HEK293 (cell line): ENCODE measurements at regions not wholly inside any gene's neighbourhood (a gene's known extent, or its start where the extent isn't known, plus 50 kb on each side); places are given as distances from the start of the nearest gene placed in this dataset.

Experiments used
- BCL11A ChIP-seq: fragments of 450-650 bp; formaldehyde crosslinking; IDR thresholded peaks from 2 replicates; pipeline ENCODE4 v1.5.1; 2016; ENCODE audit warnings: low read depth, missing biosample characterization, missing genetic modification characterization
- GFI1B ChIP-seq: fragments of 450-650 bp; formaldehyde crosslinking; IDR thresholded peaks from 2 replicates; pipeline ENCODE4 v1.5.1; 2016; ENCODE audit warnings: missing biosample characterization, missing genetic modification characterization
- GLI2 ChIP-seq: fragments of 450-650 bp; formaldehyde crosslinking; IDR thresholded peaks from 2 replicates; pipeline ENCODE4; 2017; ENCODE audit warnings: missing biosample characterization, missing genetic modification characterization, low read depth, borderline replicate concordance
- HOXA7 ChIP-seq: sonication (generic); formaldehyde crosslinking; IDR thresholded peaks from 2 replicates; pipeline ENCODE4 v1.8.1; 2022; ENCODE audit warnings: missing genetic modification reagents, borderline replicate concordance
- KLF16 ChIP-seq: fragments of 450-650 bp; formaldehyde crosslinking; IDR thresholded peaks from 2 replicates; pipeline ENCODE4 v1.5.1; 2017; ENCODE audit warnings: missing biosample characterization, missing genetic modification characterization
- OSR2 ChIP-seq: fragments of 450-650 bp; formaldehyde crosslinking; IDR thresholded peaks from 2 replicates; pipeline ENCODE4 v1.5.1; 2016; ENCODE audit warnings: missing biosample characterization, missing genetic modification characterization
- SALL2 ChIP-seq: fragments of 450-650 bp; formaldehyde crosslinking; IDR thresholded peaks from 2 replicates; pipeline ENCODE4 v1.5.0; 2017; ENCODE audit warnings: missing biosample characterization, mild to moderate bottlenecking, missing genetic modification characterization, borderline replicate concordance
- ZBTB48 ChIP-seq: fragments of 450-650 bp; formaldehyde crosslinking; IDR thresholded peaks from 2 replicates; pipeline ENCODE4 v1.5.1; 2016; ENCODE audit warnings: missing biosample characterization, missing genetic modification characterization
- ZNF132 ChIP-seq: fragments of 450-650 bp; formaldehyde crosslinking; IDR thresholded peaks from 2 replicates; pipeline ENCODE4 v1.5.1; 2017; ENCODE audit warnings: missing biosample characterization, missing genetic modification characterization, borderline replicate concordance
- ZNF133 ChIP-seq: fragments of 450-650 bp; formaldehyde crosslinking; IDR thresholded peaks from 2 replicates; pipeline ENCODE4 v1.5.1; 2016; ENCODE audit warnings: missing biosample characterization, missing genetic modification characterization
- ZNF138 ChIP-seq: fragments of 450-650 bp; formaldehyde crosslinking; IDR thresholded peaks from 2 replicates; pipeline ENCODE4 v1.5.1; 2016; ENCODE audit warnings: missing biosample characterization, missing genetic modification characterization, borderline replicate concordance
- ZNF146 ChIP-seq: fragments of 450-650 bp; formaldehyde crosslinking; IDR thresholded peaks from 2 replicates; pipeline ENCODE4 v1.5.1; 2016; ENCODE audit warnings: missing biosample characterization, missing genetic modification characterization
- ZNF155 ChIP-seq: fragments of 450-650 bp; formaldehyde crosslinking; IDR thresholded peaks from 2 replicates; pipeline ENCODE4 v1.5.1; 2016; ENCODE audit warnings: missing biosample characterization, missing genetic modification characterization
- ZNF16 ChIP-seq: fragments of 450-650 bp; formaldehyde crosslinking; IDR thresholded peaks from 2 replicates; pipeline ENCODE4 v1.5.1; 2016; ENCODE audit warnings: low read depth, missing biosample characterization, missing genetic modification characterization
- ZNF174 ChIP-seq: fragments of 450-650 bp; formaldehyde crosslinking; IDR thresholded peaks from 2 replicates; pipeline ENCODE4 v1.5.0; 2017; ENCODE audit warnings: missing biosample characterization, mild to moderate bottlenecking, missing genetic modification characterization
- ZNF184 ChIP-seq: fragments of 450-650 bp; IDR thresholded peaks from 2 replicates; pipeline ENCODE4 v1.5.1; 2018; ENCODE audit warnings: missing biosample characterization, mild to moderate bottlenecking, missing genetic modification characterization
- ZNF202 ChIP-seq: fragments of 450-650 bp; formaldehyde crosslinking; IDR thresholded peaks from 2 replicates; pipeline ENCODE4 v1.5.1; 2016; ENCODE audit warnings: missing biosample characterization, missing genetic modification characterization, borderline replicate concordance
- ZNF223 ChIP-seq: fragments of 450-650 bp; formaldehyde crosslinking; IDR thresholded peaks from 2 replicates; pipeline ENCODE4 v1.5.1; 2016; ENCODE audit warnings: missing biosample characterization, missing genetic modification characterization
- ZNF292 ChIP-seq: fragments of 450-650 bp; formaldehyde crosslinking; IDR thresholded peaks from 2 replicates; pipeline ENCODE4 v1.5.1; 2016; ENCODE audit warnings: low read depth, missing biosample characterization, missing genetic modification characterization, borderline replicate concordance
- ZNF404 ChIP-seq: fragments of 450-650 bp; formaldehyde crosslinking; IDR thresholded peaks from 2 replicates; pipeline ENCODE4 v1.5.1; 2017; ENCODE audit warnings: missing biosample characterization, missing genetic modification characterization
- ZNF473 ChIP-seq: fragments of 450-650 bp; formaldehyde crosslinking; IDR thresholded peaks from 2 replicates; pipeline ENCODE4 v1.5.1; 2017; ENCODE audit warnings: missing biosample characterization, missing genetic modification characterization
- ZNF501 ChIP-seq: fragments of 450-650 bp; formaldehyde crosslinking; IDR thresholded peaks from 2 replicates; pipeline ENCODE4 v1.5.1; 2016; ENCODE audit warnings: missing biosample characterization, missing genetic modification characterization
- ZNF521 ChIP-seq: fragments of 450-650 bp; formaldehyde crosslinking; IDR thresholded peaks from 2 replicates; pipeline ENCODE4 v1.5.1; 2017; ENCODE audit warnings: missing biosample characterization, mild to moderate bottlenecking, missing genetic modification characterization
- ZNF548 ChIP-seq: fragments of 450-650 bp; formaldehyde crosslinking; IDR thresholded peaks from 2 replicates; pipeline ENCODE4 v1.5.1; 2016; ENCODE audit warnings: missing biosample characterization, missing genetic modification characterization
- ZNF560 ChIP-seq: fragments of 450-650 bp; formaldehyde crosslinking; IDR thresholded peaks from 2 replicates; pipeline ENCODE4 v1.5.1; 2017; ENCODE audit warnings: missing biosample characterization, missing genetic modification characterization, borderline replicate concordance
- ZNF600 ChIP-seq: fragments of 450-650 bp; formaldehyde crosslinking; IDR thresholded peaks from 2 replicates; pipeline ENCODE4 v1.5.1; 2016; ENCODE audit warnings: missing biosample characterization, missing genetic modification characterization
- ZNF654 ChIP-seq: fragments of 450-650 bp; formaldehyde crosslinking; IDR thresholded peaks from 2 replicates; pipeline ENCODE4 v1.5.1; 2016; ENCODE audit warnings: low read depth, missing biosample characterization, missing genetic modification characterization
- ZNF664 ChIP-seq: fragments of 450-650 bp; formaldehyde crosslinking; IDR thresholded peaks from 2 replicates; pipeline ENCODE4 v1.5.1; 2016; ENCODE audit warnings: missing biosample characterization, missing genetic modification characterization
- ZNF670 ChIP-seq: fragments of 450-650 bp; formaldehyde crosslinking; IDR thresholded peaks from 2 replicates; pipeline ENCODE4 v1.5.1; 2016; ENCODE audit warnings: missing biosample characterization, missing genetic modification characterization, low read depth
- ZNF747 ChIP-seq: fragments of 450-650 bp; formaldehyde crosslinking; IDR thresholded peaks from 2 replicates; pipeline ENCODE4 v1.5.1; 2016; ENCODE audit warnings: missing biosample characterization, missing genetic modification characterization
- ZNF792 ChIP-seq: fragments of 450-650 bp; formaldehyde crosslinking; IDR thresholded peaks from 2 replicates; pipeline ENCODE4 v1.5.1; 2016; ENCODE audit warnings: missing biosample characterization, missing genetic modification characterization
- ZNF843 ChIP-seq: fragments of 450-650 bp; formaldehyde crosslinking; IDR thresholded peaks from 2 replicates; pipeline ENCODE4 v1.5.1; 2016; ENCODE audit warnings: missing biosample characterization, missing genetic modification characterization
- ZSCAN16 ChIP-seq: fragments of 450-650 bp; formaldehyde crosslinking; IDR thresholded peaks from 2 replicates; pipeline ENCODE4 v1.5.1; 2016; ENCODE audit warnings: missing biosample characterization, missing genetic modification characterization
- TF ChIP-seq, protein P1 (sequence below): fragments of 450-650 bp; formaldehyde crosslinking; IDR thresholded peaks from 2 replicates; pipeline ENCODE4 v1.5.1; 2016; ENCODE audit warnings: missing biosample characterization, missing genetic modification characterization, borderline replicate concordance
- TF ChIP-seq, protein P2 (sequence below): fragments of 450-650 bp; formaldehyde crosslinking; IDR thresholded peaks from 2 replicates; pipeline ENCODE4 v1.5.1; 2016; ENCODE audit warnings: missing biosample characterization, missing genetic modification characterization
- TF ChIP-seq, protein P3 (sequence below): fragments of 450-650 bp; formaldehyde crosslinking; IDR thresholded peaks from 2 replicates; pipeline ENCODE4 v1.5.1; 2016; ENCODE audit warnings: missing biosample characterization, missing genetic modification characterization, low read depth

DNA sequence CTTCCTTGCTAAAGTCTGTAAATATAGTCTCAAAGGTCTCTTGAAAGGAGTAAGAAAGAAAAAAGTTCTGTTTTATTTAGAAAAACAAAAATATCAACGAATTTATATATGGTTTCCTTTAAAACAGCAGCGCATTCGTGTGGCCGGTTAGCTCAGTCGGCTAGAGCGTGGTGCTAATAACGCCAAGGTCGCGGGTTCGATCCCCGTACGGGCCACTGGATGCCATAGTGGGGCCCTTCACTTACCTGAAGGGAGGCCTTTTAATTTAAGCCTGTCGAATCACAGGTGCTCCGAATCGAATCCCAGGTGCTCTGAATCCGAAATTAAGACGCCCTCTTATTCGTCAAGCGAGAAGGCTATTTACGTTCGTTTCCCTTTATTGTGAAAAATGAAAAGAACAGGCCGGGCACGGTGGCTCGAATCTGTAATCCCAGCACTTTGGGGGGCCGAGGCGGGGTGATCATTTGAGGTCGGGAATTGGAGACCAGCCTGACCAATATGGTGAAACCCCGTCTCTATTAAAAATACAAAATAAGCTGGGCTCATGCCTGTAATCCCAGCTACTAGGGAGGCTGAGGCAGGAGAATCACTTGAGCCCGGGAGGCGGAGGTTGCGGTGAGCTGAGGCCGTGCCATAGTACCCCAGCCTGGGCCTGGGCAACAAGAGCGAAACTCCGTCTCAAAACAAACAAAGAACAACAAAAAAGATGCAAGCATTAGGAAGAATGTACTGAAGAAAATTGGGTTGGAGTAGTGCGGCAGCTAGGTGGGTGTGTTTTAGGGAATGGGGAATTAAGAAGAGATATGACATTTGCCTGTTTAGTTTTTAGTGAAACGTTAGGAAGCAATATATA lies 195.8 kb upstream of the ZNF184 start (continued):
- TF ChIP-seq ZNF600: peak; percentile 63; the same call in 1 of the 2 replicates
- TF ChIP-seq ZNF664 (tag by site-specific recombination): no peak
- TF ChIP-seq ZNF184: peak; percentile 55; the same call in 1 of the 2 replicates
- TF ChIP-seq ZNF202 (tag by site-specific recombination): no peak
- TF ChIP-seq ZNF174 (tag by site-specific recombination): no peak
- no peak for TF ChIP-seq ZNF138
- no peak for TF ChIP-seq GLI2 (tag by site-specific recombination)
- TF ChIP-seq ZNF132 (tag by site-specific recombination): no peak
- no peak for TF ChIP-seq HOXA7 (CRISPR knock-in tag)
- TF ChIP-seq BCL11A: peak; percentile 88
- no peak for TF ChIP-seq ZNF843 (tag by site-specific recombination)
- TF ChIP-seq ZNF521: no peak
- TF ChIP-seq, protein P1, sequence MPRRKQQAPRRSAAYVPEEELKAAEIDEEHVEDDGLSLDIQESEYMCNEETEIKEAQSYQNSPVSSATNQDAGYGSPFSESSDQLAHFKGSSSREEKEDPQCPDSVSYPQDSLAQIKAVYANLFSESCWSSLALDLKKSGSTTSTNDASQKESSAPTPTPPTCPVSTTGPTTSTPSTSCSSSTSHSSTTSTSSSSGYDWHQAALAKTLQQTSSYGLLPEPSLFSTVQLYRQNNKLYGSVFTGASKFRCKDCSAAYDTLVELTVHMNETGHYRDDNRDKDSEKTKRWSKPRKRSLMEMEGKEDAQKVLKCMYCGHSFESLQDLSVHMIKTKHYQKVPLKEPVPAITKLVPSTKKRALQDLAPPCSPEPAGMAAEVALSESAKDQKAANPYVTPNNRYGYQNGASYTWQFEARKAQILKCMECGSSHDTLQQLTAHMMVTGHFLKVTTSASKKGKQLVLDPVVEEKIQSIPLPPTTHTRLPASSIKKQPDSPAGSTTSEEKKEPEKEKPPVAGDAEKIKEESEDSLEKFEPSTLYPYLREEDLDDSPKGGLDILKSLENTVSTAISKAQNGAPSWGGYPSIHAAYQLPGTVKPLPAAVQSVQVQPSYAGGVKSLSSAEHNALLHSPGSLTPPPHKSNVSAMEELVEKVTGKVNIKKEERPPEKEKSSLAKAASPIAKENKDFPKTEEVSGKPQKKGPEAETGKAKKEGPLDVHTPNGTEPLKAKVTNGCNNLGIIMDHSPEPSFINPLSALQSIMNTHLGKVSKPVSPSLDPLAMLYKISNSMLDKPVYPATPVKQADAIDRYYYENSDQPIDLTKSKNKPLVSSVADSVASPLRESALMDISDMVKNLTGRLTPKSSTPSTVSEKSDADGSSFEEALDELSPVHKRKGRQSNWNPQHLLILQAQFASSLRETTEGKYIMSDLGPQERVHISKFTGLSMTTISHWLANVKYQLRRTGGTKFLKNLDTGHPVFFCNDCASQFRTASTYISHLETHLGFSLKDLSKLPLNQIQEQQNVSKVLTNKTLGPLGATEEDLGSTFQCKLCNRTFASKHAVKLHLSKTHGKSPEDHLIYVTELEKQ (tag by site-specific recombination): no peak
- no peak for TF ChIP-seq ZNF473
- TF ChIP-seq ZNF146: no peak
- 0 out of 2 replicates have a peak, but pooled peaks have one; percentile 12 for TF ChIP-seq ZNF654 (tag by site-specific recombination)
- no peak for TF ChIP-seq KLF16 (tag by site-specific recombination)
- TF ChIP-seq, protein P2, sequence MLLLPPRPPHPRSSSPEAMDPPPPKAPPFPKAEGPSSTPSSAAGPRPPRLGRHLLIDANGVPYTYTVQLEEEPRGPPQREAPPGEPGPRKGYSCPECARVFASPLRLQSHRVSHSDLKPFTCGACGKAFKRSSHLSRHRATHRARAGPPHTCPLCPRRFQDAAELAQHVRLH (tag by site-specific recombination): peak; percentile 28
- TF ChIP-seq ZBTB48 (tag by site-specific recombination): no peak
- no peak for TF ChIP-seq ZNF292 (tag by site-specific recombination)
- TF ChIP-seq, protein P3, sequence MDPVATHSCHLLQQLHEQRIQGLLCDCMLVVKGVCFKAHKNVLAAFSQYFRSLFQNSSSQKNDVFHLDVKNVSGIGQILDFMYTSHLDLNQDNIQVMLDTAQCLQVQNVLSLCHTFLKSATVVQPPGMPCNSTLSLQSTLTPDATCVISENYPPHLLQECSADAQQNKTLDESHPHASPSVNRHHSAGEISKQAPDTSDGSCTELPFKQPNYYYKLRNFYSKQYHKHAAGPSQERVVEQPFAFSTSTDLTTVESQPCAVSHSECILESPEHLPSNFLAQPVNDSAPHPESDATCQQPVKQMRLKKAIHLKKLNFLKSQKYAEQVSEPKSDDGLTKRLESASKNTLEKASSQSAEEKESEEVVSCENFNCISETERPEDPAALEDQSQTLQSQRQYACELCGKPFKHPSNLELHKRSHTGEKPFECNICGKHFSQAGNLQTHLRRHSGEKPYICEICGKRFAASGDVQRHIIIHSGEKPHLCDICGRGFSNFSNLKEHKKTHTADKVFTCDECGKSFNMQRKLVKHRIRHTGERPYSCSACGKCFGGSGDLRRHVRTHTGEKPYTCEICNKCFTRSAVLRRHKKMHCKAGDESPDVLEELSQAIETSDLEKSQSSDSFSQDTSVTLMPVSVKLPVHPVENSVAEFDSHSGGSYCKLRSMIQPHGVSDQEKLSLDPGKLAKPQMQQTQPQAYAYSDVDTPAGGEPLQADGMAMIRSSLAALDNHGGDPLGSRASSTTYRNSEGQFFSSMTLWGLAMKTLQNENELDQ (tag by site-specific recombination): no peak
- no peak for TF ChIP-seq ZNF747
- TF ChIP-seq ZNF16 (tag by site-specific recombination): no peak
- no peak for TF ChIP-seq ZNF560
- TF ChIP-seq ZNF792: no peak; the same call in 1 of the 2 replicates
- no peak for TF ChIP-seq ZNF133
- TF ChIP-seq OSR2: no peak
- no peak for TF ChIP-seq ZSCAN16
- no peak for TF ChIP-seq ZNF223
- TF ChIP-seq ZNF670: no peak
- no peak for TF ChIP-seq ZNF155 (tag by site-specific recombination)
- no peak for TF ChIP-seq SALL2 (tag by site-specific recombination)
- no peak for TF ChIP-seq ZNF548 (tag by site-specific recombination)
- no peak for TF ChIP-seq GFI1B (tag by site-specific recombination)
- TF ChIP-seq ZNF501 (tag by site-specific recombination): peak; percentile 70; the same call in 1 of the 2 replicates
- no peak for TF ChIP-seq ZNF404 (tag by site-specific recombination)
